HG03469 (cell line): ENCODE measurements at regions not wholly inside any gene's neighbourhood (a gene's known extent, or its start where the extent isn't known, plus 50 kb on each side); places are given as distances from the start of the nearest gene placed in this dataset.

Experiments
- ATAC-seq: cut with Tn5 transposase; IDR thresholded peaks from one replicate; pipeline ENCODE4 v1.9.1; 2021; ENCODE audit warnings: mild to moderate bottlenecking, moderate library complexity, moderate number of reproducible peaks; ENCODE audit not compliant: unreplicated experiment

- no peak for ATAC-seq
Observed at GRCh38 chr6:144335311-144335861, 50.3 kb downstream of the UTRN start.

- peak; percentile 57 for ATAC-seq
Observed at GRCh38 chr6:144335914-144336313, 50.8 kb downstream of the UTRN start.

GRCh38 chr6:144336900-144337299, 51.8 kb downstream of the UTRN start:
- ATAC-seq = no peak

GRCh38 chr6:144338474-144338873, 53.3 kb downstream of the UTRN start:
- ATAC-seq = no peak

GRCh38 chr6:144338951-144339700, 54.0 kb downstream of the UTRN start:
- no peak for ATAC-seq

GRCh38 chr6:144339859-144340452, 54.8 kb downstream of the UTRN start:
- ATAC-seq = no peak

GRCh38 chr6:144340541-144341371, 55.6 kb downstream of the UTRN start:
- ATAC-seq = no peak

GRCh38 chr6:144341831-144342527, 56.8 kb downstream of the UTRN start:
- ATAC-seq = peak; percentile 43

GRCh38 chr6:144343701-144344428, 58.7 kb downstream of the UTRN start:
- peak; percentile 54 for ATAC-seq

- no peak for ATAC-seq
Observed at GRCh38 chr6:144344646-144345045, 59.5 kb downstream of the UTRN start.

- no peak for ATAC-seq
Observed at GRCh38 chr6:144345451-144345850, 60.3 kb downstream of the UTRN start.

- no peak for ATAC-seq
Observed at GRCh38 chr6:144346719-144347447, 61.7 kb downstream of the UTRN start.

GRCh38 chr6:144347448-144347759, 62.3 kb downstream of the UTRN start:
- ATAC-seq = no peak

- no peak for ATAC-seq
Observed at GRCh38 chr6:144347933-144348332, 62.8 kb downstream of the UTRN start.

GRCh38 chr6:144349690-144350527, 64.8 kb downstream of the UTRN start:
- no peak for ATAC-seq

- ATAC-seq = no peak
Observed at GRCh38 chr6:144350528-144350880, 65.4 kb downstream of the UTRN start.

- no peak for ATAC-seq
Observed at GRCh38 chr6:144351379-144352127, 66.4 kb downstream of the UTRN start.

GRCh38 chr6:144352331-144352730, 67.2 kb downstream of the UTRN start:
- no peak for ATAC-seq
